ENCODE measurements at regions not wholly inside any gene's neighbourhood (a gene's known extent, or its start where the extent isn't known, plus 50 kb on each side); places are given as distances from the start of the nearest gene placed in this dataset.
A peak's percentile ranks its signal among the peaks of the same experiment; 100 is the strongest.

DNA sequence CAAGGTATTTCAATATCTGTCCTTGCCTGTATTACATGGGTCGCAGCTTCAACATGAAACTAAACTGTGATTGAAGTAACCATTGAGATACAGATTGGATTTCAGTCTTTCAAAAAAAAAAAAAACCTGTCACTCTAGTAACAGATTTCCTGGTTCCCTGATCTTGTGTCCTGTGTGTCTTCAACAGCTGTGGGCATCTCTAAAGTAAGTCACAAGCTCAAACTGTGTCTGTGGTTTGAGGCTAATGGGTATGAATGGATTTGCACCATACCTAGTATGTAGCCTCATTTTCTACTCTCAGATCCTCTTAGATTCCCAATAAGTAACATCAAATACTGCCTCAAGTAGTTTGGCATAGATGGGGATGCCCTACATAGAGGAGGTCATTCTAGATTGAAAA is 300.1 kb downstream of the COG6 start:
- TF ChIP-seq POLR2A (IDR thresholded peaks at IDR 0.05): no peak
- no peak for TF ChIP-seq POLR2AphosphoS5 (IDR thresholded peaks at IDR 0.05)
- TF ChIP-seq, protein P1, sequence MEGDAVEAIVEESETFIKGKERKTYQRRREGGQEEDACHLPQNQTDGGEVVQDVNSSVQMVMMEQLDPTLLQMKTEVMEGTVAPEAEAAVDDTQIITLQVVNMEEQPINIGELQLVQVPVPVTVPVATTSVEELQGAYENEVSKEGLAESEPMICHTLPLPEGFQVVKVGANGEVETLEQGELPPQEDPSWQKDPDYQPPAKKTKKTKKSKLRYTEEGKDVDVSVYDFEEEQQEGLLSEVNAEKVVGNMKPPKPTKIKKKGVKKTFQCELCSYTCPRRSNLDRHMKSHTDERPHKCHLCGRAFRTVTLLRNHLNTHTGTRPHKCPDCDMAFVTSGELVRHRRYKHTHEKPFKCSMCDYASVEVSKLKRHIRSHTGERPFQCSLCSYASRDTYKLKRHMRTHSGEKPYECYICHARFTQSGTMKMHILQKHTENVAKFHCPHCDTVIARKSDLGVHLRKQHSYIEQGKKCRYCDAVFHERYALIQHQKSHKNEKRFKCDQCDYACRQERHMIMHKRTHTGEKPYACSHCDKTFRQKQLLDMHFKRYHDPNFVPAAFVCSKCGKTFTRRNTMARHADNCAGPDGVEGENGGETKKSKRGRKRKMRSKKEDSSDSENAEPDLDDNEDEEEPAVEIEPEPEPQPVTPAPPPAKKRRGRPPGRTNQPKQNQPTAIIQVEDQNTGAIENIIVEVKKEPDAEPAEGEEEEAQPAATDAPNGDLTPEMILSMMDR (IDR thresholded peaks at IDR 0.05 in 8 of 11, conservative IDR thresholded peaks at IDR 0.05 in 3 of 11): no peak
- Histone ChIP-seq H3K9me3 (no peaks in the 10 kb centered on the region), H3K27me3 (replicated peaks in 1 of 7) (no peaks in the 10 kb centered on the region), H3K27ac (no peak overlapping the region), H3K4me1 (peaks cover 0 to 33% (median 23%) of the 10 kb centered on the region in 6 donors), H3K36me3 (no peaks in the 10 kb centered on the region), H3K4me3 (no peak overlapping the region)
- DNase-seq: no peak
- intact Hi-C loops (cut with DNase I; ENCODE audit: low total_unique reads): no loop called here
- 81 to 96% (median 92%) methylated on average over 1 of the region's 1 CpG for WGBS, 5 donors

DNA sequence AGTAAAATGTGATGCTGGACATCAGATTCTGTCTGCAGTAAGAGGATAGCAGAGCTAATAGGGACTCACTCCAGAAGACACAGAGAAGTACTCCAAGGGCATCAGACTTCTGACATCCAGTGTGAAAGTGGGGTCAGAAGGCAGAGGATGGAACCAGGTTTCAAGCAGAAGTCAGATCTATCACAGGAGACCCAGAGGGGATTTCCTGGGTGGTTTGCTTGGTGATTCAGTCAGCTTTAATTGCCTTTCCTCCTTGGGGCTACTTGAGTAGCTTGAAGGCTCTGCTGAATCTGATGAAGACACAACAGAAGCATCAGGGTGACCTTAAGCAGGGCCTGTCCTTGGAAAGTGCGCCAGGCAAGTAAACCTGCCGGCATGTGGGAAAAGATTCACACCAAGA is 300.6 kb downstream of the COG6 start:
- no peak for DNase-seq
- TF ChIP-seq POLR2AphosphoS5 (IDR thresholded peaks at IDR 0.05) (no peak), POLR2A (IDR thresholded peaks at IDR 0.05) (no peak)
- H3K27ac ChIP-seq: no peak overlapping the region
- no peaks in the 10 kb centered on the region for H3K27me3 ChIP-seq (replicated peaks in 1 of 7)
- no peaks in the 10 kb centered on the region for H3K36me3 ChIP-seq
- H3K4me1 ChIP-seq: peaks cover 0 to 33% (median 23%) of the 10 kb centered on the region in 6 donors
- intact Hi-C loops (cut with DNase I; ENCODE audit: low total_unique reads): no loop called here
- H3K4me3 ChIP-seq: no peak overlapping the region
- 89 to 98% (median 94%) methylated on average over 2 of the region's 2 CpGs for WGBS, 5 donors
- no peaks in the 10 kb centered on the region for H3K9me3 ChIP-seq

DNA sequence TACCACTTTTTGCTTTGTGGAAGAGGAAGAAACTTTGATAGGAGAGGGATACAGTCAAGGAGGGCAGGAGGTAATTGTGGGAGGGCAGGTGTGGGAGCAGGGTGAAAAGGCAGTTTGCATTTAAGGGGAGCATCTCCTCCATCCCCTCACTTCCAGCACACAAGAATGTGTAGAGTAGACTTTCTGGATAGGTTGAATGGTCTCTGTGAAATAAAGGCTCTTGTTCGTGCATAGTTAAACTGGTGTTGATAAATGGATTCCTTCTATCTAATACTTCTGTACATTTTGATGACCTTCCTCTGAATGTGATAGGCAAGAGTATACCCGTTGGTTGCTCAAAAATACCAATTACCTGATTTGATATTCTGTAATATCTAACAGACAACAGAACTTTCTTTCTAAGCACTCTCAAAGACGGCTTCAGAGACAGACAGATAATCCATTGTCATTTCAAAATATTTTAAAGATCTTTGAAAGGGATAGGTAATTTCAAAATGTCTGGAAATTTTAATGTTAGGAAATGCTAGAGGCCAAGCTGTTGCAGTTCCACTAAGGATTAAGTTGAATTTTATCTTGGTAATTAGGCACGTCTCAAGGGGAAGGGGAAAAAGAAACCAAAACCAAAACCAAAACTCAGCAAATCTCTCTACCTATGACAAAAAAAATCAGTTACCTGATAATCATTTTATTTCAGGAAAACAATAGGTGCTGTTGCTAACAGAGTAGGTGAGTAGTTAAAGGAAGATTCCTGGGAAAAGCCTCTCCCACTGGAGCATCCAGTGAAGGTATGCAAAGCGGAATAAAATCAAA is 302.6 kb downstream of the COG6 start:
- TF ChIP-seq, protein P1 (IDR thresholded peaks at IDR 0.05 in 8 of 11, conservative IDR thresholded peaks at IDR 0.05 in 3 of 11): no peak
- TF ChIP-seq POLR2AphosphoS5 (IDR thresholded peaks at IDR 0.05) (no peak), POLR2A (IDR thresholded peaks at IDR 0.05) (no peak)
- peak overlapping the region in 5 of 8 donors; percentile 0 to 52 (median 7) for H3K4me3 ChIP-seq
- H3K27ac ChIP-seq: peak overlapping the region in 4 of 8 donors; percentile 8 to 32 (median 18)
- WGBS, 5 donors: 60 to 73% (median 63%) methylated on average over 5 of the region's 5 CpGs
- DNase-seq: no peak
- H3K4me1 ChIP-seq: peaks cover 0 to 17% (median 11%) of the 10 kb centered on the region in 6 donors
- intact Hi-C loops (cut with DNase I; ENCODE audit: low total_unique reads): no loop called here
- no peaks in the 10 kb centered on the region for H3K27me3 ChIP-seq (replicated peaks in 1 of 7)
- H3K36me3 ChIP-seq: no peaks in the 10 kb centered on the region
- H3K9me3 ChIP-seq: no peaks in the 10 kb centered on the region

DNA sequence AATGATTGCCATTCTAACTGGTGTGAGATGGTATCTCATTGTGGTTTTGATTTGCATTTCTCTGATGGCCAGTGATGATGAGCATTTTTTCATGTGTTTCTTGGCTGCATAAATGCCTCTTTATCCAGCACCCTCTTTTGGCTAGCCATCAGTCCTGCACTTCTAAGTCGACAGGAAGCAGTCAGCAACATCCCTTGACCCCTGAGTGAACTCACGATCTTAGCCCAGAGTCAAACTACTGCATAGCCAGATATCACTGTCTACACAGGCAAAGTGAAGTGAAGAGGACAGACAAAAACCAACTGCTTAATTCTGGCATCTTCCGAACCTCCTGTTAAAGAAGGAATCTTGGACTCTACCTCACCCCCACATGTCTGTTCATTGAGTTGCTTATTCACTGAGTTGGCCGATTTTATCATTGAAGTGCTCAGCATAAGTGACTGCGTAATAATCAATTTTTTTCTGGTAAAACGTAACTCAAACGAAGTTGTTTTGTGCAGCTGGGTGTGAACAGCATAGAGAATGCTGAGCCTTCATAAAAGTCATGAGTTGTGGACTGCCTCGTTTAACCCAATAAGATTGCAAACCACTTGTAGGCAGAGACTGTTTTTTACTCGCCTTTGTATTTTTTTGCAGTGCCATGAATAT is 304.2 kb downstream of the COG6 start:
- no peak overlapping the region for H3K4me3 ChIP-seq
- H3K9me3 ChIP-seq: no peaks in the 10 kb centered on the region
- peaks cover 0 to 15% (median 5%) of the 10 kb centered on the region in 6 donors for H3K4me1 ChIP-seq
- H3K27ac ChIP-seq: peak overlapping the region in 1 of 8 donors; percentile 11
- TF ChIP-seq, protein P1 (IDR thresholded peaks at IDR 0.05 in 8 of 11, conservative IDR thresholded peaks at IDR 0.05 in 3 of 11): no peak
- no peak for TF ChIP-seq POLR2A (IDR thresholded peaks at IDR 0.05)
- TF ChIP-seq POLR2AphosphoS5 (IDR thresholded peaks at IDR 0.05): no peak
- whole genome bisulfite sequencing, 5 donors: 69 to 80% (median 74%) methylated on average over 9 of the region's 9 CpGs
- no peaks in the 10 kb centered on the region for H3K27me3 ChIP-seq (replicated peaks in 1 of 7)
- no peak for DNase-seq
- intact Hi-C loops (cut with DNase I; ENCODE audit: low total_unique reads): no loop called here
- H3K36me3 ChIP-seq: no peaks in the 10 kb centered on the region
